Stimulated activated CD8-positive, alpha-beta memory T cell treated with anti-CD3 and anti-CD28 coated beads, Interleukin-12 subunit alpha, Interleukin-12 subunit beta, amount 100 ng/mL, for 24 hours (primary cell): ENCODE measurements at regions not wholly inside any gene's neighbourhood (a gene's known extent, or its start where the extent isn't known, plus 50 kb on each side); places are given as distances from the start of the nearest gene placed in this dataset.

Experiments
- DNase-seq: peaks from one replicate; pipeline ENCODE4 v3.0.0-alpha.2; 2020; ENCODE audit errors: extremely low read depth

GRCh38 chr14:98456231-98456630, 815.8 kb downstream of the BCL11B start:
- DNase-seq = no peak

GRCh38 chr14:98458702-98459101, 813.3 kb downstream of the BCL11B start:
- DNase-seq = no peak

- DNase-seq = no peak
Observed at GRCh38 chr14:98462908-98463307, 809.1 kb downstream of the BCL11B start.

- DNase-seq = no peak
Observed at GRCh38 chr14:98466807-98467206, 805.2 kb downstream of the BCL11B start.

GRCh38 chr14:98470663-98471062, 801.3 kb downstream of the BCL11B start:
- no peak for DNase-seq

- DNase-seq = no peak
Observed at GRCh38 chr14:98474900-98475299, 797.1 kb downstream of the BCL11B start.

GRCh38 chr14:98477935-98478334, 794.1 kb downstream of the BCL11B start:
- DNase-seq = no peak

- DNase-seq = no peak
Observed at GRCh38 chr14:98489115-98489514, 782.9 kb downstream of the BCL11B start.

GRCh38 chr14:98494582-98494981, 777.4 kb downstream of the BCL11B start:
- DNase-seq = no peak

- no peak for DNase-seq
Observed at GRCh38 chr14:98498019-98498885, 773.7 kb downstream of the BCL11B start.

- no peak for DNase-seq
Observed at GRCh38 chr14:98501335-98501734, 770.7 kb downstream of the BCL11B start.

GRCh38 chr14:98501836-98502235, 770.2 kb downstream of the BCL11B start:
- DNase-seq = no peak

- no peak for DNase-seq
Observed at GRCh38 chr14:98503086-98503815, 768.7 kb downstream of the BCL11B start.

- no peak for DNase-seq
Observed at GRCh38 chr14:98507264-98507663, 764.7 kb downstream of the BCL11B start.

GRCh38 chr14:98510392-98510791, 761.6 kb downstream of the BCL11B start:
- no peak for DNase-seq

GRCh38 chr14:98512501-98513251, 759.3 kb downstream of the BCL11B start:
- no peak for DNase-seq

GRCh38 chr14:98513558-98513957, 758.4 kb downstream of the BCL11B start:
- no peak for DNase-seq

- DNase-seq = no peak
Observed at GRCh38 chr14:98514016-98514415, 758.0 kb downstream of the BCL11B start.

- DNase-seq = no peak
Observed at GRCh38 chr14:98536256-98536655, 735.7 kb downstream of the BCL11B start.

- no peak for DNase-seq
Observed at GRCh38 chr14:98542316-98542715, 729.7 kb downstream of the BCL11B start.

- DNase-seq = no peak
Observed at GRCh38 chr14:98543074-98543473, 728.9 kb downstream of the BCL11B start.

- DNase-seq = no peak
Observed at GRCh38 chr14:98544174-98544573, 727.8 kb downstream of the BCL11B start.
